Naive thymus-derived CD8-positive, alpha-beta T cell (primary cell): ENCODE measurements at regions not wholly inside any gene's neighbourhood (a gene's known extent, or its start where the extent isn't known, plus 50 kb on each side); places are given as distances from the start of the nearest gene placed in this dataset.
"Not testable (repeated sequence)": the region's sequence is repeated elsewhere in the genome, so short reads cannot be mapped to it uniquely, and the experiment has no call there.

Source experiments
- ATAC-seq, 2 donors: fragments of 150-1000 bp; cut with Tn5 transposase in 1 of 2; sonication (Bioruptor Pico), chemical (Tn5 transposase) in 1 of 2; 1 replicate in 1 of 2; 2 replicates in 1 of 2; pipeline ENCODE4 v1.10.0; 2021; ENCODE audit warnings: mild to moderate bottlenecking in 2 of 2, moderate library complexity in 2 of 2
- POLR2A ChIA-PET: fragments of 350-600 bp; sonication (Branson Sonifier 250); formaldehyde crosslinking; loops from one replicate; lab custom pipeline; 2021; ENCODE audit warnings: antibody characterized with exemption; lab: Charles Lee
- DNase-seq, 10 donors: peaks; one replicate each; pipeline versions ENCODE4 v3.0.0 to v3.0.0-alpha.2; 2020 to 2022
- H3K27ac Mint-ChIP-seq, 10 donors: one replicate each; pipeline ENCODE4 v1.8.0; 2020 to 2022; ENCODE audit warnings: mild to moderate bottlenecking in 10 of 10, mixed read lengths in 10 of 10, moderate library complexity in 4 of 10, inconsistent platforms in 1 of 10
- H3K27me3 Mint-ChIP-seq, 5 donors: one replicate each; pipeline ENCODE4 v1.8.0; 2021 to 2022; ENCODE audit warnings: mixed read lengths in 5 of 5
- H3K36me3 Mint-ChIP-seq, 3 donors: one replicate each; pipeline ENCODE4 v1.8.0; 2020 to 2022; ENCODE audit warnings: mixed read lengths in 3 of 3, mild to moderate bottlenecking in 2 of 3, inconsistent platforms in 1 of 3
- H3K4me1 Mint-ChIP-seq, 4 donors: one replicate each; pipeline ENCODE4 v1.8.0; 2021 to 2022; ENCODE audit warnings: mixed read lengths in 4 of 4
- H3K4me3 Mint-ChIP-seq, 10 donors: one replicate each; pipeline ENCODE4 v1.8.0; 2020 to 2022; ENCODE audit warnings: mild to moderate bottlenecking in 10 of 10, mixed read lengths in 10 of 10, moderate library complexity in 6 of 10, inconsistent platforms in 1 of 10
- H3K9me3 Mint-ChIP-seq, 9 donors: one replicate each; pipeline ENCODE4 v1.8.0; 2020 to 2022; ENCODE audit warnings: mixed read lengths in 9 of 9, mild to moderate bottlenecking in 3 of 9, inconsistent platforms in 1 of 9, moderate library complexity in 1 of 9

DNA sequence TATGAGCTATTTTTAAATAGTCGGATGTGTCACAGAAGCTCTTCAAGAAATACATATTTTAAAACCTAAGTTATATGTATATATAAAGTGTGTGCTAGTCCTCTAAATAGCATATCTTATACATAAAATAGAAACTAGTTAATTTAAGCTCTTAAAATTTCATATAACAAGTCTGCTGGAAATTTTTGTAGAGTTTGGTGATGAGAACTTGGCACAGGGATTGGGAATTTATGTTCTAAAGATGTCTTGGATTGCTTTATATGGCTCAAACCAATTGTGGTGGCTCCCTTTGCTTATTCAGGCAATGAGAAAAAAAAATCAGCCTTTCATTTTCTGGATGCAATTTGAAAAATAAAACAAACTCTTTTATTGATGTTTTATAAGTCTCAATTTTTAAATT lies 142.8 kb upstream of the KCNJ3 start:
- no peak overlapping the region for H3K27ac Mint-ChIP-seq

DNA sequence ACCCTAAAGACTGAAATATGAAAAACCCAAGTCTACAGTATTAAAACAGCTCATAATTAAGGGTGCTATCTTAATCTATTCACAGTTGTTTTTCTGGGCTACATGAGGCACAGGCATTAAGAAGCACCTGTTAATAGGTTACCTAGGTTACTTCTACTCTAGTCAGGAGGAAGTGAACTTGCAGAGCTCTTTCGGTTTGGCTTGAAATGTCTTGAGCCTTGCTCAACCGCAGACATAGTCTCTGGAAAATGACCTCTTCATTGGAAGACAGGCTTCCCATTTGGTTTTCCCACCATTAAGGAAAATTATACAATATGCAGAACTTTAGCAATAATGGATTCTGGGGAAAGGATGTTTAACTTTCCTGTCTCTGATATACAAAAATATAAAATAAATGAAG lies 142.3 kb upstream of the KCNJ3 start:
- H3K36me3 Mint-ChIP-seq, result no peaks in the 10 kb centered on the region
- H3K4me3 Mint-ChIP-seq, result no peak overlapping the region
- peaks cover 0 to 8% (median 0%) of the 10 kb centered on the region in 9 donors for H3K9me3 Mint-ChIP-seq
- H3K4me1 Mint-ChIP-seq, result no peaks in the 10 kb centered on the region
- H3K27me3 Mint-ChIP-seq, result no peaks in the 10 kb centered on the region
- POLR2A ChIA-PET, result no interaction called here
- DNase-seq, result no peak
- ATAC-seq, result no peak
- no peak overlapping the region for H3K27ac Mint-ChIP-seq

More for the DNA sequence above, 142.8 kb upstream of the KCNJ3 start:
- no peak for ATAC-seq
- POLR2A ChIA-PET, result no interaction called here
- Mint-ChIP-seq H3K9me3 (peaks cover 0 to 8% (median 0%) of the 10 kb centered on the region in 9 donors), H3K36me3 (no peaks in the 10 kb centered on the region), H3K4me1 (no peaks in the 10 kb centered on the region), H3K4me3 (no peak overlapping the region), H3K27me3 (no peaks in the 10 kb centered on the region)
- no peak for DNase-seq

DNA sequence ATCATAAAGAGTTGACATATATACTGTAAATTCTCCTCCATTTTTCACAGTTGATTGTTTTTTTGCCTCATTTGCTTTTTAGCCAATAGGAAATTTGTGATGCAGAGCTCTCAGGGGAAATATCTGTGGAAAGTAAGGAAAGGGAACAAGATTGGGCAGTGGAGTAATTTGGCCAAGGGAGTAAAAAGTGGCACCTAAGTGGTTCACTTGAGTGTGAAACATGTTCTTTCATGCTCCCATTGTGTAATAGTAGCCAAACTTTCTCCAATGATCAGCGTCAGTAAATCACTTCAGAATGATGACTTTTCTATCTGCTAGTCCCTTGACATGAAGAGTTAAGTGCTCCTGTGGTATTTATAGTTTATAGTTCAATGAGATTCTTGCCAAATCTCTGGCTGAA lies 141.9 kb upstream of the KCNJ3 start:
- H3K4me3 Mint-ChIP-seq, result no peak overlapping the region
- no peak overlapping the region for H3K27ac Mint-ChIP-seq
- H3K4me1 Mint-ChIP-seq, result no peaks in the 10 kb centered on the region
- DNase-seq, result no peak
- peaks cover 0 to 8% (median 0%) of the 10 kb centered on the region in 9 donors for H3K9me3 Mint-ChIP-seq
- POLR2A ChIA-PET, result no interaction called here
- H3K36me3 Mint-ChIP-seq, result no peaks in the 10 kb centered on the region
- ATAC-seq, result no peak
- no peaks in the 10 kb centered on the region for H3K27me3 Mint-ChIP-seq

DNA sequence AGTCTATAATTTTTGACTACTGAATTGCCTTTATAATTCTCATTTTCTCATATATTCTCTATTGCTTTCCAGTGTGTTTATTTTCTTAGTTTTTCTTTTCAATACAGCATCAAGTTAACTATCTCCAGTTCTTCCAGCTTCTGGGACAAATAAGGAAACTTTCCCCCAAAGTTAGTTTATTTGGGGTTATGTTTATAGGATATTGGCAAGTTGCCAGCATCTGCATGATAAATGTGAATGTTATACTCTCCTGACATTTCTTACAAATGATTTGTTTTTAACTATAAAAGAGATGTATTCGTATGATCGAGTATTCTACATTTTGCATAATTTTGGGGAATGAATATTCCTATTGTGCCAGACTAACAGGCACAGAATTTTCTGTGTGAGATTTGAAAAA lies 140.6 kb upstream of the KCNJ3 start:
- Mint-ChIP-seq H3K4me3 (no peak overlapping the region), H3K27ac (no peak overlapping the region), H3K9me3 (peaks cover 0 to 11% (median 1%) of the 10 kb centered on the region in 9 donors), H3K27me3 (no peaks in the 10 kb centered on the region), H3K36me3 (no peaks in the 10 kb centered on the region), H3K4me1 (no peaks in the 10 kb centered on the region)
- ATAC-seq (no peak), DNase-seq (no peak)
- POLR2A ChIA-PET, result no interaction called here

DNA sequence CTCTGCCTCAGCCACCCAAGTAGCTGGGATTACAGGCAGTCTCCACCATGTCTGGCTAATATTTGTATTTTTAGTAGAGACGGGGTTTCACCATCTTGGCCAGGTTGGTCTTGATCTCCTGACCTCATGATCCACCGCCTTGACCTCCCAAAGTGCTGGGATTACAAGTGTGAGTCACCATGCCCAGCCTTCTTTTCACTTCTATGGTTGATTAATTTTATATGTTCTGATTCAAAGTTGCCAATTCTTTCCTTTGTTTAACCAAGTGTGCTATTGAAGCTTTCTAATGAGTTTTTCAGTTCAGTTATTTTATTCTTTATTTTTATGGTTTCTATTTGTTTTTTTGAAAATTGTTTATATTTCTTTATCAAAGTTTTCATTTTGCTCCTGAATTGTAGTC lies 133.1 kb upstream of the KCNJ3 start:
- ATAC-seq, result no peak
- no peaks in the 10 kb centered on the region for H3K4me1 Mint-ChIP-seq
- no peaks in the 10 kb centered on the region for H3K27me3 Mint-ChIP-seq
- peaks cover 0 to 14% (median 2%) of the 10 kb centered on the region in 3 donors for H3K36me3 Mint-ChIP-seq
- no peak overlapping the region for H3K27ac Mint-ChIP-seq
- no peak for DNase-seq
- H3K9me3 Mint-ChIP-seq, result peaks cover 1 to 32% (median 12%) of the 10 kb centered on the region in 9 donors
- POLR2A ChIA-PET, result no interaction called here
- H3K4me3 Mint-ChIP-seq, result no peak overlapping the region

DNA sequence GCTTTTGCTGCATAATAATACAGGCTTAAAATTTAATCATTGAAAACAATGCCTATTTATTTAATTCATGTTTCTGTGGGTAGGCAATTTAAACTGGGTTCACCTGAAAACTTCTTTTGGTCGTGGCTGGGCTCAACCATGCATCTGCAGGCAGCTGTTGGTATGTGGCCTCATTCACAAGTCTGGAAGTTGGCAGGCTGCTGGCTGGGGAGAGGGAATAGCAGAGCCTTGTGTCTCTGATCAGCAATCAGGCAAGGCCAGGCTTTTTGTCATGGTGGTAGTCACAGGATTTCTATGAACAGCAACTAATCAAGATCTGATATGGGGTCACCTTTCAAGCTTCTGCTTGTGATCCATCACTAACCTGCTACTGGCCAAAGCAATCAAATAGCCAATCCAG lies 130.1 kb upstream of the KCNJ3 start:
- peaks cover 0 to 14% (median 2%) of the 10 kb centered on the region in 3 donors for H3K36me3 Mint-ChIP-seq
- POLR2A ChIA-PET, result no interaction called here
- no peak overlapping the region for H3K4me3 Mint-ChIP-seq
- DNase-seq, result no peak
- H3K27ac Mint-ChIP-seq, result no peak overlapping the region
- ATAC-seq, result no peak
- H3K27me3 Mint-ChIP-seq, result no peaks in the 10 kb centered on the region
- peaks cover 0 to 32% (median 14%) of the 10 kb centered on the region in 9 donors for H3K9me3 Mint-ChIP-seq
- no peaks in the 10 kb centered on the region for H3K4me1 Mint-ChIP-seq

DNA sequence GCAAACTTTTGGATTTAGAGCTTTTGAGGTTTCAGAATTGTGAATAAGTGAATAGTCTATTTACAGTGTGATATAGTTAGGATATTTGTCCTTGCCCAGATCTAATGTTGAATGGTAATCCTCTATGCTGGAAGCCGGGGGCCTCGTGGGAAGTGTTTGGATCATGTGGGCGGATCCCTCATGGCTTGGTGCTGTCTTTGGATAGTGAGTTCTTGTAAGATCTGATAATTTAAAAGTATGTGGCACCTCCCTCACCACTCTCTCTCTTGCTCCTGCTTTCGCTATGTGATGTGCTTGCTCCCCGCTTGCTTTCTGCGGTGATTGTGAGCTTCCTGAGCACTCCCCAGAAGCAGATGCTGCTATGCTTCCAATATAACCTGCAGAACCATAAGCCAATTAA lies 128.0 kb upstream of the KCNJ3 start:
- H3K4me1 Mint-ChIP-seq, result no peaks in the 10 kb centered on the region
- H3K27ac Mint-ChIP-seq, result no peak overlapping the region
- no peak overlapping the region for H3K4me3 Mint-ChIP-seq
- ATAC-seq, result no peak
- no peak for DNase-seq
- peaks cover 0 to 22% (median 11%) of the 10 kb centered on the region in 9 donors for H3K9me3 Mint-ChIP-seq
- POLR2A ChIA-PET, result no interaction called here
- peaks cover 0 to 9% (median 2%) of the 10 kb centered on the region in 3 donors for H3K36me3 Mint-ChIP-seq
- no peaks in the 10 kb centered on the region for H3K27me3 Mint-ChIP-seq

DNA sequence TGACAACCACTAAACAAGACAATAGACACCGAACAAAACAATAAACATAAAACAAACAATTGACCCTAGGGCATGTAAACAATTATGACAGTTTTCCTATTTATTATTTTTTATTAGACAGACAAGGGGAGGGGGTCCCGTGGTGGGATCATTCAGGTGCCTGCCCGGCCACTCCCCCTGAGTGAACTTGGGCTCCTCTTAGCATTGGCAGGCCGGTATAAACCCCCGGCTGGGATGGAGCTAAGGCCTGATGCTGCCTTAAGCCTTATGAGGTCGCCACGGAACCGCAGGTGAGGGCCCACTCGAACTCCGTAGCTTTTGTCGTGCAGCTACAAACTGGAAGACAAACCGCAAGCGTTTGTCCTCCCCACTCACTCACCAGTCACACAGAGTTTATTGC lies 121.8 kb upstream of the KCNJ3 start:
- H3K4me3 Mint-ChIP-seq, H3K27ac Mint-ChIP-seq, POLR2A ChIA-PET, H3K27me3 Mint-ChIP-seq, DNase-seq, H3K4me1 Mint-ChIP-seq, H3K36me3 Mint-ChIP-seq, ATAC-seq: not testable (repeated sequence)
- H3K9me3 Mint-ChIP-seq, result peaks cover 0 to 16% (median 3%) of the 10 kb centered on the region in 9 donors

DNA sequence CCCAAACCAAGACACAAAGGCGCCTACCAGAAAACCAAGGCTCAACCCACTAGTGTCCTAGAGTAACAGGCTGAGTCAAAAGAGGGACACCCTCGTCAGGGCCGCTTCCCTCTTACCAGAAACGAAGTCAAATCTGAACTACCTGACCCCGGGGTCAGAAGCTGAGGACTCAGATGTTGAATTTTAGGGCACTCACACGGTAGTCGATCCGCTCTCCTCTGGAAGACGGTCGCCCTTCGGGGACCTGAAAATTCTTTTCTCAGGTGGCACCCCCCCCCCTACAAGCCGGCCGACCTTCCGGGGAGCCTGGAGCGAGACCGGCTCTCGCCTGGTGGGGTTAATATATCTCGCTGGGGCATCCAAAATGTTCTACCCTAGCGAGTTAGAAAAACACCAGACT lies 121.1 kb upstream of the KCNJ3 start:
- Mint-ChIP-seq H3K4me3 (no peak overlapping the region), H3K4me1 (no peaks in the 10 kb centered on the region), H3K27ac (no peak overlapping the region), H3K27me3 (no peaks in the 10 kb centered on the region), H3K36me3 (peaks cover 0 to 5% (median 0%) of the 10 kb centered on the region in 3 donors), H3K9me3 (peaks cover 0 to 16% (median 3%) of the 10 kb centered on the region in 9 donors)
- ATAC-seq (no peak), DNase-seq (no peak)
- POLR2A ChIA-PET, result no interaction called here

DNA sequence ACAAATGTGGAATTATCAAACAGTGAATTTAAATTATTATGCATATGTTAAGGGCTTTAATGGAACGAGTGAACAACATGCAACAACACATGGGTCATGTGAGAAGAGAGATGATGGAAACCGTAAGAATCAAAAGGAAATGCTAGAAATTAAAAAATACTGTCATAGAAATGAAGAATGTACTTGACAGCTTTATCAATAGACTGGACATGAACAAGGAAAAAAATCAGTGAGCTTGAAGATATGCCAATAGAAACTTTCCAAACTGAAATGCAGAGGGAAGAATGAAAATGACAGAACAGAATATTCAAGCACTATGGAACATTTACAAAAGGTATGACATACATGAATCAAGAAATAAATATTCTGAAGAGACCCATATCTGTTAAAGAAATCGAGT lies 117.7 kb upstream of the KCNJ3 start:
- no peak overlapping the region for H3K4me3 Mint-ChIP-seq
- peaks cover 0 to 20% (median 5%) of the 10 kb centered on the region in 9 donors for H3K9me3 Mint-ChIP-seq
- H3K27ac Mint-ChIP-seq, result no peak overlapping the region
- H3K4me1 Mint-ChIP-seq, result no peaks in the 10 kb centered on the region
- ATAC-seq, result no peak
- no peaks in the 10 kb centered on the region for H3K27me3 Mint-ChIP-seq
- H3K36me3 Mint-ChIP-seq, result peaks cover 0 to 5% (median 0%) of the 10 kb centered on the region in 3 donors
- POLR2A ChIA-PET, result no interaction called here
- DNase-seq, result no peak

DNA sequence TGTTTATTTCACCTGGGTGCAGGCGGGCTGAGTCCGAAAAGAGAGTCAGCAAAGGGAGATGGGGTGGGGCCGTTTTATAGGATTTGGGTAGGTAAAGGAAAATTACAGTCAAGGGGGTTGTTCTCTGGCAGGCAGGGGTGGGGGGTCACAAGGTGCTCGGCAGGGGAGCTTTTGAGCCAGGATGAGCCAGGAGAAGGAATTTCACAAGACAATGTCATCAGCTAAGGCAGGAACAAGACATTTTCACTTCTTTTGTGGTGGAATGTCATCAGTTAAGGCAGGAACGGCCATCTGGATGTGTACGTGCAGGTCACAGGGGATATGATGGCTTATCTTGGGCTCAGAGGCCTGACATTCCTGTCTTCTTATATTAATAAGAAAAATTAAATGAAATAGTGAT lies 115.8 kb upstream of the KCNJ3 start:
- H3K4me3 Mint-ChIP-seq, ATAC-seq, POLR2A ChIA-PET, H3K4me1 Mint-ChIP-seq, DNase-seq, H3K27me3 Mint-ChIP-seq, H3K36me3 Mint-ChIP-seq: not testable (repeated sequence)
- peaks cover 0 to 20% (median 5%) of the 10 kb centered on the region in 9 donors for H3K9me3 Mint-ChIP-seq
- peak overlapping the region in 2 of 10 donors; percentile 6 to 34 for H3K27ac Mint-ChIP-seq

DNA sequence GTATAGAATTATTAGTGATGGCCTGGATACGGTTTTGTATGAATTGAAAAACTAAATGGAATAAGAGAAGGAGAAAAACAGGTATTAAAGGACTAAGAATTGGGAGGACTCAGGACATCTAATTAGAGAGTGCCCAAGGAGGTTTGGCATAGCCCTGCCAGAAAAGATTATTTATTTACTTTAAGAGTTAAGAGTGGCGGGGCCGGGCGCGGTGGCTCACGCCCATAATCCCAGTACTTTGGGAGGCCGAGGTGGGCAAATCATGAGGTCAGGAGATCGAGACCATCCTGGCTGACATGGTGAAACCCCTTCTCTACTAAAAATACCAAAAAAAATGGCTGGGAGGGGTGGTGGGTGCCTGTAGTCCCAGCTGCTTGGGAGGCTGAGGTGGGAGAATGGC lies 115.2 kb upstream of the KCNJ3 start:
- H3K9me3 Mint-ChIP-seq, result peaks cover 0 to 20% (median 3%) of the 10 kb centered on the region in 9 donors
- H3K27me3 Mint-ChIP-seq, H3K27ac Mint-ChIP-seq, POLR2A ChIA-PET, ATAC-seq, H3K4me3 Mint-ChIP-seq, H3K4me1 Mint-ChIP-seq, DNase-seq, H3K36me3 Mint-ChIP-seq: not testable (repeated sequence)

DNA sequence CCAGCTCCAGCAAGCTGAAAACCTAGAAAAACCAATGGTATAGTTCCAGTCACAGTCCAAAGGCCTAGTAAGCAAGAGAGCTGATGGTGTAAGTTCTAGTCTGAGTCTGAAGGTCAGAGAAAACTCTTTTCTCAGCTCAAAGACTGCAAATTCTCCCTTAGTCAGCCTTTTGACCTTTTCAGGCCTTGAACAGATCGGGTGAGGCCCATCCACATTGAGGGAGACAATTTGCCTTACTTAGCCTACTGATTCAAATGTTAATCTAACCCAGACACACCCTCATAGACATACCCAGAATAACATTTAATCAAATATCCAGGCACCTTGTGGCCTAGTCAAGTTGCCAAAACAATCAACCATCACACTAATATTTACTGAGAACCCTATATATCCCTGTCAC lies 110.8 kb upstream of the KCNJ3 start:
- no peaks in the 10 kb centered on the region for H3K4me1 Mint-ChIP-seq

DNA sequence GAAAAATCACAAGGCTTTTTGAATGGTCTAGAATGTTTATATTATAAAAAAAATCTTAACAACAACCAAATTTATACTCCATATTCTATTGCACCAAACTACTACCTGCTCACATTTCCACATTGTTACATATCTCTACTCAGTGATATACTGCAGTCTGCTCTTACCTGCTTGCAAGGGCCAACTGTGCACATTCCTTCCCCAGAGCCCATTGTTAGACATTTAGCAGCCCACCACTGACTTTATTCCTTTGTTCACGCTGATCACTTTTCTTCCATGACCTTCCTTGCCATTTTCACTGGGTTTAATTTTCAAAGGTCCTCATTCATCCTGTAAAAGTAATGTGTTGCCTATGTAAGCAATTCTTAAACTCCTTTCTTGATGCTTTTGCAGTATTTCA lies 109.7 kb upstream of the KCNJ3 start:
- DNase-seq (no peak), ATAC-seq (no peak)
- POLR2A ChIA-PET, result no interaction called here
- Mint-ChIP-seq H3K27ac (no peak overlapping the region), H3K4me3 (no peak overlapping the region), H3K36me3 (no peaks in the 10 kb centered on the region), H3K27me3 (no peaks in the 10 kb centered on the region), H3K9me3 (no peaks in the 10 kb centered on the region), H3K4me1 (no peaks in the 10 kb centered on the region)

More for the DNA sequence above, 110.8 kb upstream of the KCNJ3 start:
- no peak for ATAC-seq
- H3K36me3 Mint-ChIP-seq, result no peaks in the 10 kb centered on the region
- POLR2A ChIA-PET, result no interaction called here
- no peaks in the 10 kb centered on the region for H3K27me3 Mint-ChIP-seq
- peaks cover 0 to 4% (median 0%) of the 10 kb centered on the region in 9 donors for H3K9me3 Mint-ChIP-seq
- H3K27ac Mint-ChIP-seq, result no peak overlapping the region
- DNase-seq, result no peak
- no peak overlapping the region for H3K4me3 Mint-ChIP-seq
